ENCODE measurements at regions not wholly inside any gene's neighbourhood (a gene's known extent, or its start where the extent isn't known, plus 50 kb on each side); places are given as distances from the start of the nearest gene placed in this dataset.

- TF ChIP-seq CTCF (conservative IDR thresholded peaks at IDR 0.05; ENCODE audit: low read depth, low read length) (no peak), EZH2 (IDR thresholded peaks at IDR 0.05; ENCODE audit: borderline replicate concordance, low read depth, low read length, poor library complexity, severe bottlenecking) (no peak)
These were observed 76.1 kb upstream of the THBS1 start for GRCh38 chr15:39504808-39505207.
